K562 (cell line): ENCODE measurements at regions not wholly inside any gene's neighbourhood (a gene's known extent, or its start where the extent isn't known, plus 50 kb on each side); places are given as distances from the start of the nearest gene placed in this dataset.
A peak's percentile ranks its signal among the peaks of the same experiment; 100 is the strongest.

Source experiments
- ATAC-seq: fragments of 200-7000 bp; cut with Tn5 transposase; 3 replicates; pipeline ENCODE4 v1.9.1; 2020; ENCODE audit warnings: moderate library complexity
- BruUV-seq: library from RNA; stranded (reverse); fragments of 400-500 nt; replicated peaks from 2 replicates; lab custom pipeline; 2021; lab: Mats Ljungman, UMichigan
- CTCF ChIA-PET: fragments of 300-600 bp; formaldehyde crosslinking; extraction: SDS; loops from one replicate; lab custom pipeline; 2021; ENCODE audit warnings: low intra/inter-chr PET ratio; lab: Yijun Ruan, JAX
- POLR2A ChIA-PET: fragments of 300-600, 350-650 bp; sonication (Branson Sonifier 250); formaldehyde crosslinking; extraction: SDS; loops from one replicate; lab custom pipeline; 2021; ENCODE audit warnings: antibody characterized with exemption, inconsistent platforms; lab: Yijun Ruan, JAX
- DNase-seq, 4 experiments: peaks; one replicate each; pipeline versions ENCODE4 v3.0.0 to v3.0.0-alpha.2; 2011 to 2018; ENCODE audit warnings: low spot score in 3 of 4, mixed read lengths in 3 of 4; ENCODE audit errors: extremely low read depth in 1 of 4
- FAIRE-seq: peaks from 2 replicates; lab custom pipeline; 2011; peaks lifted over from hg19 to GRCh38; lab: Jason Lieb, UNC
- H2AFZ ChIP-seq: 2 replicates; pipeline ENCODE4 v1.6.0; 2011; ENCODE audit warnings: low read depth, low read length, control low read depth, inconsistent platforms
- H3K27ac ChIP-seq: fragments of 200-600 bp; 3 replicates; pipeline ENCODE4 v1.8.0; 2011; ENCODE audit warnings: low read depth, mild to moderate bottlenecking, control low read depth, inconsistent platforms, low read length, moderate library complexity, mixed read lengths; ENCODE audit errors: extremely low read depth
- H3K27me3 ChIP-seq, 2 experiments: fragments of 300-600 bp in 1 of 2; 2 replicates in 1 of 2; 3 replicates in 1 of 2; pipeline versions ENCODE4 v1.6.0 to v1.8.0; 2011; ENCODE audit warnings: inconsistent platforms in 2 of 2, low read length in 2 of 2, mild to moderate bottlenecking in 1 of 2, mixed read lengths in 1 of 2, moderate library complexity in 1 of 2; ENCODE audit not compliant: control insufficient read depth in 2 of 2, insufficient read depth in 2 of 2
- H3K36me3 ChIP-seq: fragments of 300-600 bp; 3 replicates; pipeline ENCODE4 v1.8.0; 2011; ENCODE audit warnings: mild to moderate bottlenecking, low read length, inconsistent platforms; ENCODE audit not compliant: control insufficient read depth, insufficient read depth
- H3K4me1 ChIP-seq, 2 experiments: fragments of 200-600 bp in 1 of 2; replicated peaks in 1 of 2; 2 replicates in 1 of 2; 3 replicates in 1 of 2; pipeline versions ENCODE4 v1.5.1 to v1.8.0; 2011; ENCODE audit warnings: inconsistent platforms in 2 of 2, low read length in 2 of 2, mild to moderate bottlenecking in 1 of 2, mixed read lengths in 1 of 2, moderate library complexity in 1 of 2; ENCODE audit not compliant: control insufficient read depth in 2 of 2, insufficient read depth in 2 of 2
- H3K4me2 ChIP-seq: 2 replicates; pipeline ENCODE4 v1.6.1; 2011; ENCODE audit warnings: low read length, control low read depth, inconsistent platforms, mixed read lengths; ENCODE audit not compliant: insufficient read depth
- H3K4me3 ChIP-seq: fragments of 200-600 bp; sonication (generic), shearing (Covaris generic); 2 replicates; pipeline ENCODE4 v1.5.1; 2016; ENCODE audit warnings: control low read depth, inconsistent platforms
- H3K79me2 ChIP-seq: fragments of 200-600 bp; 3 replicates; pipeline ENCODE4 v1.8.0; 2011; ENCODE audit warnings: low read length, inconsistent platforms; ENCODE audit not compliant: control insufficient read depth, insufficient read depth
- H3K9ac ChIP-seq, 2 experiments: 2 replicates each; pipeline versions ENCODE4 v1.6.0 to v1.6.1; 2011; ENCODE audit warnings: low read depth in 2 of 2, low read length in 2 of 2, control low read depth in 1 of 2, inconsistent platforms in 1 of 2, mild to moderate bottlenecking in 1 of 2, mixed read lengths in 1 of 2; ENCODE audit not compliant: insufficient read depth in 1 of 2
- H3K9me1 ChIP-seq: one replicate; pipeline ENCODE4 v1.6.0; 2011; ENCODE audit warnings: inconsistent platforms, mild to moderate bottlenecking, low read length, moderate library complexity; ENCODE audit not compliant: control insufficient read depth, insufficient read depth
- H3K9me3 ChIP-seq: replicated peaks from 2 replicates; pipeline ENCODE4 v1.5.1; 2011; ENCODE audit warnings: low read depth, low read length, inconsistent platforms; ENCODE audit not compliant: control insufficient read depth, insufficient read depth
- H4K20me1 ChIP-seq: replicated peaks from 2 replicates; pipeline ENCODE4 v1.6.1; 2011; ENCODE audit warnings: low read length, inconsistent platforms, mixed read lengths; ENCODE audit not compliant: control insufficient read depth, insufficient read depth
- ATF7 ChIP-seq: fragments of 450-650 bp; IDR thresholded peaks from 2 replicates; pipeline ENCODE4 v1.7.1; 2014; ENCODE audit warnings: mild to moderate bottlenecking, moderate library complexity
- BCOR ChIP-seq: fragments of 450-650 bp; IDR thresholded peaks from 2 replicates; pipeline ENCODE4 v1.6.1; 2016
- BRD4 ChIP-seq: fragments of 200-600 bp; sonication (generic); IDR thresholded peaks from 2 replicates; pipeline ENCODE4 v1.6.1; 2017; ENCODE audit warnings: inconsistent platforms
- EHMT2 ChIP-seq: fragments of 450-650 bp; IDR thresholded peaks from 2 replicates; pipeline ENCODE4 v1.6.1; 2018; ENCODE audit warnings: antibody characterized with exemption
- GABPA ChIP-seq: fragments of 200-800 bp; sonication (Bioruptor generic); conservative IDR thresholded peaks from 2 replicates; pipeline ENCODE4 v1.6.1; 2016; ENCODE audit warnings: low read depth, missing genetic modification characterization, missing compliant biosample characterization
- SPI1 ChIP-seq: IDR thresholded peaks from 2 replicates; pipeline ENCODE4 v1.6.1; 2011; ENCODE audit warnings: low read depth, low read length, control low read depth, borderline replicate concordance
- ZNF717 ChIP-seq: fragments of 250-450 bp; sonication (Bioruptor Pico); IDR thresholded peaks from 2 replicates; pipeline ENCODE4 v1.5.0; 2021
- WGBS: fragments of 100-300 bp; shearing (Covaris generic); methylation state at CpG from one replicate; pipeline ENCODE4 v1.1.6; 2016; ENCODE audit warnings: low coverage, mixed read lengths; ENCODE audit not compliant: insufficient coverage; ENCODE audit errors: missing lambda C conversion rate; 5-methylcytosine and 5-hydroxymethylcytosine counted together
- in situ Hi-C: fragments of 300-500 bp; cut with MboI; formaldehyde crosslinking; loops from 4 replicates; pipeline ENCODE4 v1.15.0; 2018; ENCODE audit warnings: inconsistent platforms, mixed read lengths
- intact Hi-C: fragments of 100-400 bp; cut with micrococcal nuclease; formaldehyde crosslinking; loops from 2 replicates; pipeline ENCODE4 v1.14.2; 2022
- TF ChIP-seq, protein P1 (sequence below): sonication (generic); formaldehyde crosslinking; IDR thresholded peaks from 2 replicates; pipeline ENCODE4 v1.8.0; 2023; ENCODE audit warnings: mild to moderate bottlenecking, missing genetic modification reagents
- TF ChIP-seq, protein P2 (sequence below): sonication (generic); formaldehyde crosslinking; IDR thresholded peaks from 2 replicates; pipeline ENCODE4 v1.8.1; 2023; ENCODE audit warnings: missing genetic modification reagents, mild to moderate bottlenecking, borderline replicate concordance

DNA sequence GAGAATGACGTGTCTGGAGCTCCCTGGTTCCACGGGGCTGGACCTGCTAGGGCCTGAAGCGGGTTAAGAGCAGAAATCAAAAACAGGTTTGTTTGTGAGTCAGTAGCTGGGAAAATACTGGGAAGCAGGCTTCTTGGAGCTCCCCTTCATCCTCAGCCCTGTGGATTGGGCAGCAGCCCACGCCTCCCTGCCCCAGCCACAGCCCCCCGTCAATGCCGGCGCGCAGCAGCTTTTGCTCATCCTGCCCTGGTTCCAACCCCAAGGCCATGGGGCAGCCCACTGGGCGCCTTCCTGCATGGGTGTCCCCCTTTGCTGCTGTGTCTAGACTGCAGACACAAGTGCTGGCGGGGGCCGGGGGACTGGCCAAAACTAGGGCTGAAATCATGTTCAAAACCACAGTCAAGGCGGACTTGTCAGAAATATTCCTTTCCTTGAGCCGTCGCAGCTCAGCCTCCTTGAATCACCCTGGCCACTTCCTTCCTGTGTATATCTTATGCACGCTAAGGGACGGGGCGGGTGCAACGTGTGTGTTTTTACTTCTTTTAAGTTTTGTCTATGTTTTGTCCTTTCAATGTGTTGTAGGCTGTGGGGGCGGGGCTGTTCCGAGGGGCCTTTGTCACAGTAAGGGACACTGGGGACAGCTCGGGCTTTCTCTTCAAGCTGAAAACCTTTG lies 108.1 kb downstream of the KLF13 start:
- in situ Hi-C loops (loop anchor here (5.0 kb wide), 2 partner anchors 53 to 237 kb away; no protein-coding TSS in a partner anchor), intact Hi-C loops (loop anchor here (1.0 to 10.0 kb wide), 4 partner anchors 53 to 540 kb away; no protein-coding TSS in a partner anchor)
- no peak for TF ChIP-seq ATF7
- TF ChIP-seq ZNF717 (CRISPR knock-in tag): no peak
- peak; percentile 38; the same call in 1 of the 2 replicates for TF ChIP-seq SPI1
- TF ChIP-seq BRD4: no peak
- no peak for TF ChIP-seq EHMT2
- TF ChIP-seq, protein P1, sequence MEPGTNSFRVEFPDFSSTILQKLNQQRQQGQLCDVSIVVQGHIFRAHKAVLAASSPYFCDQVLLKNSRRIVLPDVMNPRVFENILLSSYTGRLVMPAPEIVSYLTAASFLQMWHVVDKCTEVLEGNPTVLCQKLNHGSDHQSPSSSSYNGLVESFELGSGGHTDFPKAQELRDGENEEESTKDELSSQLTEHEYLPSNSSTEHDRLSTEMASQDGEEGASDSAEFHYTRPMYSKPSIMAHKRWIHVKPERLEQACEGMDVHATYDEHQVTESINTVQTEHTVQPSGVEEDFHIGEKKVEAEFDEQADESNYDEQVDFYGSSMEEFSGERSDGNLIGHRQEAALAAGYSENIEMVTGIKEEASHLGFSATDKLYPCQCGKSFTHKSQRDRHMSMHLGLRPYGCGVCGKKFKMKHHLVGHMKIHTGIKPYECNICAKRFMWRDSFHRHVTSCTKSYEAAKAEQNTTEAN (CRISPR knock-in tag): no peak
- TF ChIP-seq, protein P2, sequence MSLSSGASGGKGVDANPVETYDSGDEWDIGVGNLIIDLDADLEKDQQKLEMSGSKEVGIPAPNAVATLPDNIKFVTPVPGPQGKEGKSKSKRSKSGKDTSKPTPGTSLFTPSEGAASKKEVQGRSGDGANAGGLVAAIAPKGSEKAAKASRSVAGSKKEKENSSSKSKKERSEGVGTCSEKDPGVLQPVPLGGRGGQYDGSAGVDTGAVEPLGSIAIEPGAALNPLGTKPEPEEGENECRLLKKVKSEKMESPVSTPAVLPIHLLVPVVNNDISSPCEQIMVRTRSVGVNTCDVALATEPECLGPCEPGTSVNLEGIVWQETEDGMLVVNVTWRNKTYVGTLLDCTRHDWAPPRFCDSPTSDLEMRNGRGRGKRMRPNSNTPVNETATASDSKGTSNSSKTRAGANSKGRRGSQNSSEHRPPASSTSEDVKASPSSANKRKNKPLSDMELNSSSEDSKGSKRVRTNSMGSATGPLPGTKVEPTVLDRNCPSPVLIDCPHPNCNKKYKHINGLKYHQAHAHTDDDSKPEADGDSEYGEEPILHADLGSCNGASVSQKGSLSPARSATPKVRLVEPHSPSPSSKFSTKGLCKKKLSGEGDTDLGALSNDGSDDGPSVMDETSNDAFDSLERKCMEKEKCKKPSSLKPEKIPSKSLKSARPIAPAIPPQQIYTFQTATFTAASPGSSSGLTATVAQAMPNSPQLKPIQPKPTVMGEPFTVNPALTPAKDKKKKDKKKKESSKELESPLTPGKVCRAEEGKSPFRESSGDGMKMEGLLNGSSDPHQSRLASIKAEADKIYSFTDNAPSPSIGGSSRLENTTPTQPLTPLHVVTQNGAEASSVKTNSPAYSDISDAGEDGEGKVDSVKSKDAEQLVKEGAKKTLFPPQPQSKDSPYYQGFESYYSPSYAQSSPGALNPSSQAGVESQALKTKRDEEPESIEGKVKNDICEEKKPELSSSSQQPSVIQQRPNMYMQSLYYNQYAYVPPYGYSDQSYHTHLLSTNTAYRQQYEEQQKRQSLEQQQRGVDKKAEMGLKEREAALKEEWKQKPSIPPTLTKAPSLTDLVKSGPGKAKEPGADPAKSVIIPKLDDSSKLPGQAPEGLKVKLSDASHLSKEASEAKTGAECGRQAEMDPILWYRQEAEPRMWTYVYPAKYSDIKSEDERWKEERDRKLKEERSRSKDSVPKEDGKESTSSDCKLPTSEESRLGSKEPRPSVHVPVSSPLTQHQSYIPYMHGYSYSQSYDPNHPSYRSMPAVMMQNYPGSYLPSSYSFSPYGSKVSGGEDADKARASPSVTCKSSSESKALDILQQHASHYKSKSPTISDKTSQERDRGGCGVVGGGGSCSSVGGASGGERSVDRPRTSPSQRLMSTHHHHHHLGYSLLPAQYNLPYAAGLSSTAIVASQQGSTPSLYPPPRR (CRISPR knock-in tag): no peak
- peak; percentile 33; the same call in 1 of the 2 replicates for TF ChIP-seq GABPA (tag)
- TF ChIP-seq BCOR: no peak
- no TSS peak for BruUV-seq
- Histone ChIP-seq H4K20me1 (no peaks in the 10 kb centered on the region), H3K27ac (no peak overlapping the region), H3K9me3 (no peaks in the 10 kb centered on the region), H3K4me1 (peaks cover 5 to 8% of the 10 kb centered on the region in 2 experiments; a peak in 4 of 5 replicates), H3K4me3 (no peak overlapping the region), H3K4me2 (peak overlapping the region; percentile 37; the same call in 1 of the 2 replicates), H3K9me1 (no peaks in the 10 kb centered on the region), H3K9ac (no peak overlapping the region), H3K36me3 (no peaks in the 10 kb centered on the region), H3K79me2 (no peaks in the 10 kb centered on the region), H2AFZ (peak overlapping the region; percentile 69), H3K27me3 (peaks cover 12 to 26% of the 10 kb centered on the region in 2 experiments; a peak in 2 of 5 replicates)
- CTCF ChIA-PET: interaction anchor here (1.3 to 2.0 kb wide), 3 partner anchors 69 to 234 kb away, joined by 3 to 11 read pairs (median 10); no protein-coding TSS in a partner anchor
- POLR2A ChIA-PET: interaction anchor here (0.8 to 1.1 kb wide), 5 partner anchors 12 to 233 kb away, joined by 3 read pairs; no protein-coding TSS in a partner anchor
- FAIRE-seq (no peak), ATAC-seq (peak; percentile 45), DNase-seq (peak in 2 of 4 experiments; percentile 18)
- 40% methylated on average over 21 of the region's 21 CpGs for WGBS
